ENCODE measurements at regions not wholly inside any gene's neighbourhood (a gene's known extent, or its start where the extent isn't known, plus 50 kb on each side); places are given as distances from the start of the nearest gene placed in this dataset.

DNA sequence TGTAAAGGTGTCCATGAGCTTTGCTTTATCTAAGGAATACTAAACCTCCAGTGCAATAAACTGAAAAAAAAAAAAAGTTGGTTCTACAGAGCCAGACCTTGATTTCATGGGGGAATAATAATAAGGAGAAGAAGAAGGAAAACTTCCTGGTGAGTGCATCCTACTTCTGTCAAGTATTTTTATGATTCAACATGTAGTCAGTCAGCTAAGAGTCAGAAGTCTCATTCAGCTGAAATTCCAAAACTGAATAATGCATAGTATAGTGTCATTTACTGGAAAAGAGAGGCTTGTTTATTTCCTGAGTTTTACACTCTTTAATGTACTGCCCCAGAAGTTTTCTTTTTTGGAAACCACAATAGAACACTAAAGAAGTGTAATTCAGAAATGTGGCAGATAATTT, 77.8 kb upstream of the TACR1 start:
- DNase-seq (ENCODE audit: low read depth), result no peak

DNA sequence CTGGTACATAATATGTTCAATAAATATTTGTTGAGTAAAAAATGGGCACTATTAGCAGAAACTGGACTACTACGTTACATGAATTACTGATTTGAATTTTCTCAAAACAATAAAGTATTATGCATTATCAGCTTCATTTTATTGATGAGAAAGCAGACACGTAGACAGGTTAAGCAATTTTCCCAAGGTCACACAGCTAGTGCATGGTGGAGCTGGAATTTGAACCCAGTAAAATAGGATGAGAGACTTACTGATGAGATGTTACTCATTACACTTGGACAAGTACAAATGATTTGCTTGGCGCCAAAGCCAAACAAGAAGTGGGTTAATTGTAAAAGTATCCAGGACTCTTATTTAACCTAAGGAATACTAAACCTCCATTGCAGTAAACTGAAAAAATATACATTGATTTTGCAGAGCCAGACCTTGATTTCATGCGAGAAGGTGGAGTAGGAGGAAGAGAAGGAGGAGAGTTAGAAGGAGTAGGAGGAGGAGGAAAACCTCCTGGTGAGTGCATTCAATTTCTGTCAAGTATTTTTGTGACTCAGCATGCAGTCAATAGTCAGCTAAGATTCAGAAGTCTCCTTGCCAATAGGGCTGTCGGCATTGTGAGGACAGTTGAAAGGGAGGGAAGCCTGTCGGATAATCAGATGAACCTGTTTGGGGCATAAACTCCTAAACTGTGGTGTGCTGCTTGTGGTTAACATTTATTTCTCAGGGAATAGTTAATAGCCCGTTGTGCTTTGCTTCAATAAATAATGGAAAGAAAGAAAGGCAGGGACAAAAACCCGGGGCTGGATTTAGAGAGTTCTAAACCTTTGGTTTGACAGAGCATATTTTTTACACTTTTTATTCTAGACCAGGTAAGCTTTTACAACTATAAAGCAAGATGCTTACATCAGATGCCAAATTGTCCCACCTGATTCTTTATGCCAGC, 77.0 kb upstream of the TACR1 start:
- DNase-seq (ENCODE audit: low read depth), result no peak

GRCh38 chr2:75274936-75275335, 75.6 kb upstream of the TACR1 start:
- DNase-seq (ENCODE audit: low read depth), result no peak

DNA sequence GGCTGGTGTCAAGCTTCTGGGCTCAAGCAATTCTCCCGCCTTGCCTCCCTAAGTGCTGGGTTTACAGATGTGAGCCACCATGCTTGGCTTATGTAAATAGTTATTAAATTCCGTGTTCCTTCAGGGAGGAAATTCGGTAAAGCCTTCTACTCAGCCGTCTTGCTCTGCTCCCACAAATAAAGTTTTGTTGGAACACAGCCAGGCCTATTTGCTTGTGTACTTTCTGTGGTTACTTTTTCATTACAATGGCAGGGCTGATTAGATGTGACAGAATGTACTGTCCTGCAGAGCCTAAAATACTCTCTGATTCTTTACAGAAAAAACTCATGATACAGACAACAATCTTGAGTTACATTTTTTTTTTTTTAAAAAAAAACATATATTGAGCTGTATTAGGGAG, 68.8 kb upstream of the TACR1 start:
- no peak for DNase-seq (ENCODE audit: low read depth)

DNA sequence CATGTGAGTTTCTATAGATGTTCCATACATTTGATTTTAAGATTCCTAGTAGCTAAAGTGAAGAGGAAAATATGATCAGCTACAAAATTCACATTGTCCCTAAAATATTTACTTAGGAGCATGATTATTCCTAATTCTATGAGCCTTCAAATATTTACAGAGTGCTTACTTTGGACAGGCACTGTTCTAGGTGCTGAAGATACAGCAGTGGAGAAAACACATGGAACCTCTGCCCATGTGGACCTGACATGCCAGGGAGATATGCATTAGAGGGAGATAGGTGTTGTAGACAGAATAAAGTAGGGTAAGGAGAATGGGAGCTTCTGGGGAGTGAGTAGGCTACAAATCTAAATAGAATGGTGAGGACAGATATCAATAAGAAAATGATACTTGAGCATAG, 62.6 kb upstream of the TACR1 start:
- no peak for DNase-seq (ENCODE audit: low read depth)

GRCh38 chr2:75260946-75261345, 61.6 kb upstream of the TACR1 start:
- DNase-seq (ENCODE audit: low read depth), result no peak

GRCh38 chr2:75258620-75259019, 59.3 kb upstream of the TACR1 start:
- no peak for DNase-seq (ENCODE audit: low read depth)

GRCh38 chr2:75256485-75256884, 57.2 kb upstream of the TACR1 start:
- no peak for DNase-seq (ENCODE audit: low read depth)

- DNase-seq (ENCODE audit: low read depth), result no peak
These were observed 54.2 kb upstream of the TACR1 start for GRCh38 chr2:75253526-75253925.

- no peak for DNase-seq (ENCODE audit: low read depth)
These were observed 52.6 kb upstream of the TACR1 start for GRCh38 chr2:75251896-75252295.
